ENCODE measurements at regions not wholly inside any gene's neighbourhood (a gene's known extent, or its start where the extent isn't known, plus 50 kb on each side); places are given as distances from the start of the nearest gene placed in this dataset.

DNA sequence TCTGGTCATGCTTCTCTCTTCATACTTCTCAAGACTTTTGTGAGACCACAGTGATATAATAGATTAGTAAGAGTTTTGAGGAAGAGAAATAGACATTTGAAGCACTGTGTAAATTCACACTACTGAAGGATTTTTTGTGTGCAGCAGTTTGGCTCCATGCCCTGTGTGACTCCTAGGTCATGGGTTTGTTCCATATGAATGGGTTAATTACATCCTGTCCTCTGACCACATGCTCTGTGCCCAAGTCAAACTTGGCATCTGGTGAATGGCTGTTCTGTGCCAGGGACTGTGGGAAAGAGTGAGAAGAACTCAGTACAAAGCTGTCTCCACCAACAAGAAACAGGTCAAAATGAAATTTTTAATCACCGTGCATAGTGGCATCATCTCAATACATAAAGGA lies 304.0 kb downstream of the LNPK start:
- no peak for DNase-seq
- Histone ChIP-seq H3K4me1 (ENCODE audit: control insufficient read depth, insufficient read depth, low read length) (no peaks in the 10 kb centered on the region), H3K27me3 (ENCODE audit: control insufficient read depth, insufficient read depth, low read length, poor library complexity, severe bottlenecking) (no peaks in the 10 kb centered on the region), H3K9ac (ENCODE audit: extremely low read depth, low read length, poor library complexity, severe bottlenecking) (no peak overlapping the region), H3K27ac (ENCODE audit: low read depth, low read length) (no peak overlapping the region), H3K9me3 (ENCODE audit: control insufficient read depth, low read length) (no peaks in the 10 kb centered on the region), H3K36me3 (ENCODE audit: control insufficient read depth, insufficient read depth, low read length) (no peaks in the 10 kb centered on the region), H3K4me3 (ENCODE audit: low read length) (no peak overlapping the region)
- Mint-ChIP-seq H3K36me3 (ENCODE audit: low read depth) (no peaks in the 10 kb centered on the region), H3K4me3 (no peak overlapping the region), H3K9me3 (peaks cover 5% of the 10 kb centered on the region), H3K27ac (no peak overlapping the region), H3K27me3 (ENCODE audit: insufficient read depth) (no peaks in the 10 kb centered on the region), H3K4me1 (no peaks in the 10 kb centered on the region)
- 100% methylated on average over 1 of the region's 1 CpG; no CpG with 5 or more reads in 1 of the 2 experiments for WGBS, 2 experiments (ENCODE audit: insufficient coverage in 1 of 2, insufficient read length in 1 of 2)
- TF ChIP-seq, protein P1, sequence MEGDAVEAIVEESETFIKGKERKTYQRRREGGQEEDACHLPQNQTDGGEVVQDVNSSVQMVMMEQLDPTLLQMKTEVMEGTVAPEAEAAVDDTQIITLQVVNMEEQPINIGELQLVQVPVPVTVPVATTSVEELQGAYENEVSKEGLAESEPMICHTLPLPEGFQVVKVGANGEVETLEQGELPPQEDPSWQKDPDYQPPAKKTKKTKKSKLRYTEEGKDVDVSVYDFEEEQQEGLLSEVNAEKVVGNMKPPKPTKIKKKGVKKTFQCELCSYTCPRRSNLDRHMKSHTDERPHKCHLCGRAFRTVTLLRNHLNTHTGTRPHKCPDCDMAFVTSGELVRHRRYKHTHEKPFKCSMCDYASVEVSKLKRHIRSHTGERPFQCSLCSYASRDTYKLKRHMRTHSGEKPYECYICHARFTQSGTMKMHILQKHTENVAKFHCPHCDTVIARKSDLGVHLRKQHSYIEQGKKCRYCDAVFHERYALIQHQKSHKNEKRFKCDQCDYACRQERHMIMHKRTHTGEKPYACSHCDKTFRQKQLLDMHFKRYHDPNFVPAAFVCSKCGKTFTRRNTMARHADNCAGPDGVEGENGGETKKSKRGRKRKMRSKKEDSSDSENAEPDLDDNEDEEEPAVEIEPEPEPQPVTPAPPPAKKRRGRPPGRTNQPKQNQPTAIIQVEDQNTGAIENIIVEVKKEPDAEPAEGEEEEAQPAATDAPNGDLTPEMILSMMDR (conservative IDR thresholded peaks at IDR 0.05) = no peak

DNA sequence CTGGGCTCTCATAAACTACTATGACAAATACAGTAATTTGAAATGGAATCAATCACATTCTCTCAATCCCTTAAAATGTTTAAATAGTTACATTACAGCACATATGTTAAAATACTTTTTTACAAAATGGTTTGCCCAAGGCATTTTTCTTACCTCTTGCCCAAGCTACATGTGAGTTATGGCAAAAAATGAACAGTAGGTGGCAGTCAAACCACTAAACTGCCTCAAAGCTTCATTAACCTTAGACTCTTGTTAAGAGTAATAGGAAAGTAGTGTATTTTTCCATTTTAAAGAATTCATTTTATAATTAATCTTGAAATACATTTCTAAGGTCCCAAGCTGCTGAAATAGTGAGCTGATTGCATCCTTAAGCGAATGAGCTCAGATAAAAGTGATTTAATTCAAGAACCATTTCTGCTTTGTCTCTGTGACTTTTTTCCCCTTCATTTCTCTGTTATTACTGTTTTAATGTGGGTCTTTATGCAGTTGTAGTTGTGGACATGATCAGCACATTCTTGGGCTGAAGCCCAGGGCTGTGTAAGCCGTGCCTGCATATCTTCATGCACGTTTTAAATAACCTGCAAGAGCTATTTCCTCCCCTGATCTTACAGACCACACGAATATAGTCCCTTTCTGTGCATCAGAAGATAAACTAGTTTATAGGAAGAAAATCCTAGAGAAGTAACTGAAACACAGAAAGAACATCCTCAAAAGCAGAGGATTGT lies 311.8 kb downstream of the LNPK start:
- TF ChIP-seq, protein P1 (conservative IDR thresholded peaks at IDR 0.05) = peak; percentile 93
- no peak overlapping the region for H3K27ac Mint-ChIP-seq
- WGBS, 2 experiments (ENCODE audit: insufficient coverage in 1 of 2, insufficient read length in 1 of 2) = 20 to 39% methylated on average over 1 to 4 of the region's 4 CpGs

DNA sequence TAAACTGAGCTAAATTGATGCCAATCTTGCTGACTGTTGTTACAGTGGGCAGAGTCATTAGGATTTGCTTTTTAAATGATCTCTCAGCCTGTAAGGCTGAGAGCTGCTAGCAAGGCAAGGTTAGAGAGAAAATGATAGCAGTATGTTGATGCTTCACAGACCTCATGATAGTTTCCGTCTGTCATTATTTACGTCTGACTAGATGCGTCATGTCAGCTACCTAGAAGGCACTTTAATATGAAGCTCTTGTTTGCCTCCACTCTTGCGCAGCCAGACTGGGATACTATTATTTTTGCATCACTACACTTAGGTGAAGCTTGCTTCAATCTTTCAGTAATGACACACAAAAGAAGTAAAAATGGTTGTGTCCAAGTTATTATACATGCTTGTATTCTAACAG lies 313.8 kb downstream of the LNPK start:
- TF ChIP-seq, protein P1 (conservative IDR thresholded peaks at IDR 0.05) = no peak
- no peak overlapping the region for H3K4me3 Mint-ChIP-seq
- no peak overlapping the region for H3K27ac Mint-ChIP-seq
- H3K36me3 Mint-ChIP-seq (ENCODE audit: low read depth) = no peaks in the 10 kb centered on the region
- Histone ChIP-seq H3K36me3 (ENCODE audit: control insufficient read depth, insufficient read depth, low read length) (no peaks in the 10 kb centered on the region), H3K27ac (ENCODE audit: low read depth, low read length) (no peak overlapping the region), H3K4me3 (ENCODE audit: low read length) (no peak overlapping the region), H3K4me1 (ENCODE audit: control insufficient read depth, insufficient read depth, low read length) (no peaks in the 10 kb centered on the region), H3K27me3 (ENCODE audit: control insufficient read depth, insufficient read depth, low read length, poor library complexity, severe bottlenecking) (peaks cover 15% of the 10 kb centered on the region), H3K9me3 (ENCODE audit: control insufficient read depth, low read length) (no peaks in the 10 kb centered on the region), H3K9ac (ENCODE audit: extremely low read depth, low read length, poor library complexity, severe bottlenecking) (no peak overlapping the region)
- H3K27me3 Mint-ChIP-seq (ENCODE audit: insufficient read depth) = no peaks in the 10 kb centered on the region
- 91 to 96% methylated on average over 4 of the region's 4 CpGs for WGBS, 2 experiments (ENCODE audit: insufficient coverage in 1 of 2, insufficient read length in 1 of 2)
- peaks cover 3% of the 10 kb centered on the region for H3K4me1 Mint-ChIP-seq
- no peak for DNase-seq
- no peaks in the 10 kb centered on the region for H3K9me3 Mint-ChIP-seq

More for the DNA sequence above, 311.8 kb downstream of the LNPK start:
- peak; percentile 70 for DNase-seq
- Mint-ChIP-seq H3K27me3 (ENCODE audit: insufficient read depth) (no peaks in the 10 kb centered on the region), H3K4me3 (no peak overlapping the region), H3K4me1 (peaks cover 3% of the 10 kb centered on the region), H3K9me3 (no peaks in the 10 kb centered on the region), H3K36me3 (ENCODE audit: low read depth) (no peaks in the 10 kb centered on the region)
- Histone ChIP-seq H3K27me3 (ENCODE audit: control insufficient read depth, insufficient read depth, low read length, poor library complexity, severe bottlenecking) (peaks cover 15% of the 10 kb centered on the region), H3K9ac (ENCODE audit: extremely low read depth, low read length, poor library complexity, severe bottlenecking) (no peak overlapping the region), H3K4me1 (ENCODE audit: control insufficient read depth, insufficient read depth, low read length) (no peaks in the 10 kb centered on the region), H3K36me3 (ENCODE audit: control insufficient read depth, insufficient read depth, low read length) (no peaks in the 10 kb centered on the region), H3K4me3 (ENCODE audit: low read length) (no peak overlapping the region), H3K9me3 (ENCODE audit: control insufficient read depth, low read length) (no peaks in the 10 kb centered on the region), H3K27ac (ENCODE audit: low read depth, low read length) (no peak overlapping the region)

Data from endodermal cell (in vitro differentiated cells).